ENCODE measurements at regions not wholly inside any gene's neighbourhood (a gene's known extent, or its start where the extent isn't known, plus 50 kb on each side); places are given as distances from the start of the nearest gene placed in this dataset.

DNA sequence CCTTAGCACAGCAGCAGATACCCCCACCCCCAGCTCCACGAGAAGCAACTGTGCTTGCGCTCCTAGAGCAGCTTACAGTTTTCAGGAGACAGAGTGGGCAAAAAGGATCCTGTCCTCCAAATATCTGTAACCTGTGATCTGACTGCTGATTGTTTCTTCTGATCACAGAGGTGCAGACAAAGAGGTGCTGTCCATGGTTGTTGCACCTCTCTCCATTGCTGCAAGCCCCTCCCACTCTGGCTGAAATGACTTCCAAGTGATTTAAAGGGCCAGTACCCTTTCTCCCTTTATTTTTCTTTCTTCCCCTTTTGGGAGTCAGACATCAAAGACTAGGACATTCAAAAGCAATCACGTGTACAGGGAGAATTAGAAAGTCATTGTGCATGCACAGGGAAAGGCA lies 205.3 kb upstream of the GEMIN8 start (continued):
- TF ChIP-seq RFX5 (IDR thresholded peaks at IDR 0.05; ENCODE audit: low read depth, low read length) (no peak), IRF2 (CRISPR knock-in tag; IDR thresholded peaks at IDR 0.05) (no peak)

DNA sequence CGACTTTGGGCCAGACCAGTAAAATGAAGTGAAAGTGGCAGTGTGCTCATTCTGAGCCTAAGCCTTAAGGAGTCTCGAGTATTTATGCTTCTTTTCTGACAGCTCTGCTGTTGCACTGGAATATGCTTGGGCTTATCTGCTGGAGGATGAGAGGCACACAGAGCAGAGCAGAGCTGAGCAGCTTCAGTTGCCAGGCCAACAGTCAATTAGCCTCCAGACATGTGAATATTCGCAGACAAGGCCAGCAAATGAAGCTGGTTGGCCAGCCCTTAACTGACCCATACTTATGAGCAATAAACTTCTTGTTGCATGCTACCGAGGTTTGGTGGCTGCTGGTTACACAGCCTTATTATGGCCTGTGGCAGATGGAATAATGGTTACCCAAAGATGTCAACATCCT lies 203.0 kb upstream of the GEMIN8 start:
- TF ChIP-seq, protein P1, sequence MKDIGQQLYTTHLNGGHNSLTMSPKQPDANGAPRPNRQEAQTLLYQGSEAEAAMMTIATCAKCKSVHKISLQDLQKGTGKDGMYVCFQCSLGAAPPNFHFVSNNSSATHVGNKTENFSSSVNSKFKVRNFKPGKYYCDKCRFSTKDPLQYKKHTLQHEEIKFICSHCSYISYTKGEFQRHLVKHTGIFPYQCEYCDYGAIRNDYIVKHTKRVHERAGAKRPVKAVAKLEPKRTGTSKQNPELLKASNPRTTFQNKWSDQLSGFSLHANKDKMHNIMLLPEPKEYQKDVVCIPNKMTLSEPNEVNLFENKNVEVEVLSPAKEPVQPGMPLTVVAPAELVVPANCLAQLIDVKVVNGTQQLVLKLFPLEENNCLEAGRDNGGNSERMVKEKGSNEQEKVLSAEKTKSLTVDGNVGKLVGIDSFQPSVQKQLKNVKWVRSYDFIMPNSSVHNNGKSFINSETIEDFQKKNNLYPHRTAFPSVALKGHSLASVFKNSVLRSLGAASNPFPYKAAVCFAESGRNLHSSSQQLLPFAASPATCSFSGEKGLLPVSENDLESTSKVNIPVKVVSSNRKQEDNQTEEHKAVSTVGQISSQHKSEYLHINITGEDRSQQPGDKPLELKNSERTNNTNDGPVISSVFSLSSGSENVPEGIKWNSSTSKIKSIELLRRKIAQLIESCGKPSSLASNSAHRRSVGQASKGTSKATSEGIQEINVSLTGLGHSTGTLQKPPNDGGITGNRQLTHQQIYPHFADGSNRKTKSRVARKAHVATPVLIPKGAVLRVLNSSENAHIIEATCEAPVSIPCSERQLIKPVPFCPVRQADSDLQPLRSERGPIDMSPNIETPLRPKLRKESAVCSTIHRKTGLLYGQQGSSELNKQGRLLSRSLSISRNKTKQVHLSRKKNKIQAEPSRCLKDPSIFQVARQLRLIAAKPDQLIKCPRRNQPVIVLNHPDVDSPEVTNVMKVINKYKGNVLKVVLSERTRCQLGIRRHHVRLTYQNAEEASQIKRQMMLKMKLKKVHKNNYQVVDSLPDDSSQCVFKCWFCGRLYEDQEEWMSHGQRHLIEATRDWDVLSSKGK (CRISPR knock-in tag; IDR thresholded peaks at IDR 0.05): no peak
- TF ChIP-seq, protein P2, sequence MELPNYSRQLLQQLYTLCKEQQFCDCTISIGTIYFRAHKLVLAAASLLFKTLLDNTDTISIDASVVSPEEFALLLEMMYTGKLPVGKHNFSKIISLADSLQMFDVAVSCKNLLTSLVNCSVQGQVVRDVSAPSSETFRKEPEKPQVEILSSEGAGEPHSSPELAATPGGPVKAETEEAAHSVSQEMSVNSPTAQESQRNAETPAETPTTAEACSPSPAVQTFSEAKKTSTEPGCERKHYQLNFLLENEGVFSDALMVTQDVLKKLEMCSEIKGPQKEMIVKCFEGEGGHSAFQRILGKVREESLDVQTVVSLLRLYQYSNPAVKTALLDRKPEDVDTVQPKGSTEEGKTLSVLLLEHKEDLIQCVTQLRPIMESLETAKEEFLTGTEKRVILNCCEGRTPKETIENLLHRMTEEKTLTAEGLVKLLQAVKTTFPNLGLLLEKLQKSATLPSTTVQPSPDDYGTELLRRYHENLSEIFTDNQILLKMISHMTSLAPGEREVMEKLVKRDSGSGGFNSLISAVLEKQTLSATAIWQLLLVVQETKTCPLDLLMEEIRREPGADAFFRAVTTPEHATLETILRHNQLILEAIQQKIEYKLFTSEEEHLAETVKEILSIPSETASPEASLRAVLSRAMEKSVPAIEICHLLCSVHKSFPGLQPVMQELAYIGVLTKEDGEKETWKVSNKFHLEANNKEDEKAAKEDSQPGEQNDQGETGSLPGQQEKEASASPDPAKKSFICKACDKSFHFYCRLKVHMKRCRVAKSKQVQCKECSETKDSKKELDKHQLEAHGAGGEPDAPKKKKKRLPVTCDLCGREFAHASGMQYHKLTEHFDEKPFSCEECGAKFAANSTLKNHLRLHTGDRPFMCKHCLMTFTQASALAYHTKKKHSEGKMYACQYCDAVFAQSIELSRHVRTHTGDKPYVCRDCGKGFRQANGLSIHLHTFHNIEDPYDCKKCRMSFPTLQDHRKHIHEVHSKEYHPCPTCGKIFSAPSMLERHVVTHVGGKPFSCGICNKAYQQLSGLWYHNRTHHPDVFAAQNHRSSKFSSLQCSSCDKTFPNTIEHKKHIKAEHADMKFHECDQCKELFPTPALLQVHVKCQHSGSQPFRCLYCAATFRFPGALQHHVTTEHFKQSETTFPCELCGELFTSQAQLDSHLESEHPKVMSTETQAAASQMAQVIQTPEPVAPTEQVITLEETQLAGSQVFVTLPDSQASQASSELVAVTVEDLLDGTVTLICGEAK (IDR thresholded peaks at IDR 0.05): no peak
- TF ChIP-seq, protein P2 (CRISPR knock-in tag; IDR thresholded peaks at IDR 0.05): no peak
- no peak for TF ChIP-seq CBFA2T2 (conservative IDR thresholded peaks at IDR 0.05)
- in situ Hi-C loops (cut with MboI): no loop called here
- no peaks in the 10 kb centered on the region for H4K20me1 ChIP-seq (replicated peaks; ENCODE audit: control insufficient read depth, insufficient read depth, low read length)
- no peaks in the 10 kb centered on the region for H3K27me3 ChIP-seq (ENCODE audit: control insufficient read depth in 2 of 2, insufficient read depth in 2 of 2, low read length in 2 of 2)
- no peaks in the 10 kb centered on the region for H3K79me2 ChIP-seq (ENCODE audit: control insufficient read depth, insufficient read depth, low read length)
- ChIA-PET CTCF (ENCODE audit: low intra/inter-chr PET ratio) (no interaction called here), POLR2A (no interaction called here)
- H2AFZ ChIP-seq (ENCODE audit: low read depth, low read length): no peak overlapping the region
- DNase-seq (ENCODE audit: extremely low read depth in 1 of 4, low spot score in 3 of 4) (no peak), ATAC-seq (no peak), FAIRE-seq (no peak)
- no peak overlapping the region for H3K9ac ChIP-seq (ENCODE audit: insufficient read depth in 1 of 2, low read depth in 2 of 2, low read length in 2 of 2)
- no peaks in the 10 kb centered on the region for H3K9me3 ChIP-seq (replicated peaks; ENCODE audit: control insufficient read depth, insufficient read depth, low read depth, low read length)
- WGBS (ENCODE audit: insufficient coverage, low coverage, missing lambda C conversion rate): 3% methylated on average over 4 of the region's 4 CpGs
- no TSS peak for BruUV-seq (replicated peaks)
- no peaks in the 10 kb centered on the region for H3K9me1 ChIP-seq (ENCODE audit: control insufficient read depth, insufficient read depth, low read length)
- no peaks in the 10 kb centered on the region for H3K36me3 ChIP-seq (ENCODE audit: control insufficient read depth, insufficient read depth, low read length)
- H3K4me2 ChIP-seq (ENCODE audit: insufficient read depth, low read length): no peak overlapping the region
- H3K4me1 ChIP-seq (replicated peaks in 1 of 2; ENCODE audit: control insufficient read depth in 2 of 2, insufficient read depth in 2 of 2, low read length in 2 of 2): no peaks in the 10 kb centered on the region
- H3K4me3 ChIP-seq: no peak overlapping the region
- no peak overlapping the region for H3K27ac ChIP-seq (ENCODE audit: extremely low read depth, low read depth, low read length)
- intact Hi-C loops (cut with micrococcal nuclease): no loop called here
